Liver (tissue), 8 donors: ENCODE measurements at regions not wholly inside any gene's neighbourhood (a gene's known extent, or its start where the extent isn't known, plus 50 kb on each side); places are given as distances from the start of the nearest gene placed in this dataset.

Experiments
- DNase-seq: peaks from one replicate; pipeline ENCODE4 v3.0.0-alpha.2; 2017; ENCODE audit warnings: low spot score
- H3K27ac ChIP-seq, 2 donors: one replicate each; pipeline ENCODE4 v1.7.0; 2013; ENCODE audit warnings: inconsistent platforms in 2 of 2, low read length in 2 of 2, control low read depth in 1 of 2, low read depth in 1 of 2, mild to moderate bottlenecking in 1 of 2
- H3K27me3 ChIP-seq, 4 donors: one replicate each; pipeline versions ENCODE4 v1.6.1 to v1.7.0; 2013; ENCODE audit warnings: low read length in 3 of 4, inconsistent platforms in 1 of 4, mild to moderate bottlenecking in 1 of 4, moderate library complexity in 1 of 4; ENCODE audit not compliant: control insufficient read depth in 4 of 4, insufficient read depth in 4 of 4
- H3K36me3 ChIP-seq, 4 donors: one replicate each; pipeline versions ENCODE4 v1.6.1 to v1.7.0; 2013; ENCODE audit warnings: low read length in 3 of 4, mild to moderate bottlenecking in 3 of 4, low read depth in 1 of 4, moderate library complexity in 1 of 4; ENCODE audit not compliant: control insufficient read depth in 4 of 4, insufficient read depth in 3 of 4
- H3K4me1 ChIP-seq, 4 donors: one replicate each; pipeline versions ENCODE4 v1.6.1 to v1.7.0; 2013; ENCODE audit warnings: low read length in 3 of 4, mild to moderate bottlenecking in 3 of 4, moderate library complexity in 1 of 4; ENCODE audit not compliant: control insufficient read depth in 4 of 4, insufficient read depth in 4 of 4
- H3K4me3 ChIP-seq, 3 donors: one replicate each; pipeline versions ENCODE4 v1.6.1 to v1.7.0; 2013; ENCODE audit warnings: low read length in 3 of 3, control low read depth in 1 of 3, low read depth in 1 of 3, mild to moderate bottlenecking in 1 of 3
- H3K9ac ChIP-seq, 2 donors: one replicate each; pipeline ENCODE4 v1.7.0; 2013; ENCODE audit warnings: low read length in 2 of 2, mild to moderate bottlenecking in 2 of 2, moderate library complexity in 2 of 2, control low read depth in 1 of 2, low read depth in 1 of 2
- H3K9me3 ChIP-seq, 4 donors: one replicate each; pipeline versions ENCODE4 v1.6.1 to v1.7.0; 2013; ENCODE audit warnings: low read length in 3 of 4; ENCODE audit not compliant: control insufficient read depth in 4 of 4
- CTCF ChIP-seq: fragments of 150-350 bp; IDR thresholded peaks from 2 replicates; pipeline ENCODE4 v1.5.1; 2017; ENCODE audit warnings: improper control_type of control experiment, low read depth, low read length; ENCODE audit not compliant: missing input control
- EGR1 ChIP-seq, 2 donors: IDR thresholded peaks; 2 replicates each; pipeline ENCODE4 v1.6.1; 2016 to 2018; ENCODE audit warnings: antibody characterized with exemption in 2 of 2, low read depth in 2 of 2
- FOXA1 ChIP-seq: IDR thresholded peaks from 2 replicates; pipeline ENCODE4 v1.6.1; 2016; ENCODE audit warnings: antibody characterized with exemption
- GABPA ChIP-seq, 2 donors: IDR thresholded peaks in 1 of 2; conservative IDR thresholded peaks in 1 of 2; 2 replicates each; pipeline ENCODE4 v1.6.1; 2016; ENCODE audit warnings: antibody characterized with exemption in 2 of 2, mild to moderate bottlenecking in 1 of 2, moderate library complexity in 1 of 2
- HNF4A ChIP-seq, 2 donors: conservative IDR thresholded peaks; 2 replicates each; pipeline ENCODE4 v1.6.1; 2016; ENCODE audit warnings: antibody characterized with exemption in 2 of 2, mild to moderate bottlenecking in 2 of 2
- HNF4G ChIP-seq: IDR thresholded peaks from 2 replicates; pipeline ENCODE4 v1.6.1; 2016; ENCODE audit warnings: antibody characterized with exemption
- NR2F2 ChIP-seq: IDR thresholded peaks from 2 replicates; pipeline ENCODE4 v1.6.1; 2016; ENCODE audit warnings: antibody characterized with exemption
- RXRA ChIP-seq, 2 donors: IDR thresholded peaks; 2 replicates each; pipeline ENCODE4 v1.6.1; 2017 to 2018; ENCODE audit warnings: antibody characterized with exemption in 2 of 2, mild to moderate bottlenecking in 1 of 2
- SP1 ChIP-seq: IDR thresholded peaks from 2 replicates; pipeline ENCODE4 v1.6.1; 2018; ENCODE audit warnings: antibody characterized with exemption, mild to moderate bottlenecking
- TAF1 ChIP-seq: conservative IDR thresholded peaks from 2 replicates; pipeline ENCODE4 v1.6.1; 2016; ENCODE audit warnings: antibody characterized with exemption, mild to moderate bottlenecking
- WGBS: extraction: QIAGEN DNeasy Blood & Tissue Kit; methylation state at CpG from one replicate; pipeline ENCODE4 v1.1.7; 2013; 5-methylcytosine and 5-hydroxymethylcytosine counted together
- TF ChIP-seq, protein P1 (sequence below): IDR thresholded peaks from 2 replicates; pipeline ENCODE4 v1.6.1; 2016; ENCODE audit warnings: antibody characterized with exemption
- TF ChIP-seq, protein P2 (sequence below): IDR thresholded peaks from 2 replicates; pipeline ENCODE4 v1.6.1; 2016; ENCODE audit warnings: antibody characterized with exemption
- donor health status: healthy.
- donor health status: healthy.
- donor health status: healthy.
- donor health status: healthy.
- donor health status: healthy.

- Histone ChIP-seq H3K9me3 (no peaks in the 10 kb centered on the region), H3K27me3 (no peaks in the 10 kb centered on the region), H3K9ac (no peak overlapping the region), H3K27ac (peak overlapping the region; percentile 21 to 72), H3K4me3 (no peak overlapping the region), H3K4me1 (no peaks in the 10 kb centered on the region), H3K36me3 (no peaks in the 10 kb centered on the region)
- no peak for DNase-seq
- WGBS, result 60% methylated on average over 7 of the region's 7 CpGs
- TF ChIP-seq RXRA (IDR thresholded peaks at IDR 0.05) (peak in 1 of 2 donors; percentile 9), HNF4G (no peak)
Measured at GRCh38 chr10:62638062-62638477, 166.4 kb upstream of the ADO start.

- TF ChIP-seq EGR1 (IDR thresholded peaks at IDR 0.05; ENCODE audit: low read depth in 2 of 2), result no peak
- TF ChIP-seq, protein P1, sequence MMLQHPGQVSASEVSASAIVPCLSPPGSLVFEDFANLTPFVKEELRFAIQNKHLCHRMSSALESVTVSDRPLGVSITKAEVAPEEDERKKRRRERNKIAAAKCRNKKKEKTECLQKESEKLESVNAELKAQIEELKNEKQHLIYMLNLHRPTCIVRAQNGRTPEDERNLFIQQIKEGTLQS, result no peak
- no peak for TF ChIP-seq NR2F2
- TF ChIP-seq GABPA (IDR thresholded peaks at IDR 0.05 in 1 of 2, conservative IDR thresholded peaks at IDR 0.05 in 1 of 2), result no peak
- Histone ChIP-seq H3K27me3 (no peaks in the 10 kb centered on the region), H3K4me3 (no peak overlapping the region), H3K27ac (no peak overlapping the region), H3K4me1 (no peaks in the 10 kb centered on the region), H3K36me3 (no peaks in the 10 kb centered on the region), H3K9me3 (no peaks in the 10 kb centered on the region), H3K9ac (no peak overlapping the region)
- 84% methylated on average over 2 of the region's 2 CpGs for whole genome bisulfite sequencing
- DNase-seq, result no peak
Measured at GRCh38 chr10:62639144-62639543, 165.4 kb upstream of the ADO start.

GRCh38 chr10:62640411-62640810 lies 164.1 kb upstream of the ADO start:
- Histone ChIP-seq H3K4me3 (no peak overlapping the region), H3K9ac (no peak overlapping the region), H3K27ac (no peak overlapping the region), H3K4me1 (no peaks in the 10 kb centered on the region), H3K9me3 (no peaks in the 10 kb centered on the region), H3K36me3 (no peaks in the 10 kb centered on the region), H3K27me3 (no peaks in the 10 kb centered on the region)
- DNase-seq, result no peak
- TF ChIP-seq, protein P2, sequence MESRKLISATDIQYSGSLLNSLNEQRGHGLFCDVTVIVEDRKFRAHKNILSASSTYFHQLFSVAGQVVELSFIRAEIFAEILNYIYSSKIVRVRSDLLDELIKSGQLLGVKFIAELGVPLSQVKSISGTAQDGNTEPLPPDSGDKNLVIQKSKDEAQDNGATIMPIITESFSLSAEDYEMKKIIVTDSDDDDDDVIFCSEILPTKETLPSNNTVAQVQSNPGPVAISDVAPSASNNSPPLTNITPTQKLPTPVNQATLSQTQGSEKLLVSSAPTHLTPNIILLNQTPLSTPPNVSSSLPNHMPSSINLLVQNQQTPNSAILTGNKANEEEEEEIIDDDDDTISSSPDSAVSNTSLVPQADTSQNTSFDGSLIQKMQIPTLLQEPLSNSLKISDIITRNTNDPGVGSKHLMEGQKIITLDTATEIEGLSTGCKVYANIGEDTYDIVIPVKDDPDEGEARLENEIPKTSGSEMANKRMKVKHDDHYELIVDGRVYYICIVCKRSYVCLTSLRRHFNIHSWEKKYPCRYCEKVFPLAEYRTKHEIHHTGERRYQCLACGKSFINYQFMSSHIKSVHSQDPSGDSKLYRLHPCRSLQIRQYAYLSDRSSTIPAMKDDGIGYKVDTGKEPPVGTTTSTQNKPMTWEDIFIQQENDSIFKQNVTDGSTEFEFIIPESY, result no peak
- TF ChIP-seq EGR1 (IDR thresholded peaks at IDR 0.05; ENCODE audit: low read depth in 2 of 2) (no peak), RXRA (IDR thresholded peaks at IDR 0.05) (no peak), FOXA1 (no peak), SP1 (no peak)

- Histone ChIP-seq H3K36me3 (no peaks in the 10 kb centered on the region), H3K27me3 (no peaks in the 10 kb centered on the region), H3K4me1 (no peaks in the 10 kb centered on the region), H3K27ac (no peak overlapping the region), H3K9me3 (no peaks in the 10 kb centered on the region), H3K9ac (no peak overlapping the region), H3K4me3 (no peak overlapping the region)
- TF ChIP-seq HNF4A (conservative IDR thresholded peaks at IDR 0.05) (no peak), CTCF (no peak), TAF1 (no peak)
- WGBS, result 85% methylated on average over 5 of the region's 5 CpGs
- no peak for DNase-seq
Measured at GRCh38 chr10:62643606-62644587, 160.6 kb upstream of the ADO start.
